NCI-H460 (cell line): ENCODE measurements at regions not wholly inside any gene's neighbourhood (a gene's known extent, or its start where the extent isn't known, plus 50 kb on each side); places are given as distances from the start of the nearest gene placed in this dataset.

Source experiments
- DNase-seq: peaks from one replicate; pipeline ENCODE4 v3.0.0-alpha.2; 2016; ENCODE audit warnings: low read depth; ENCODE audit errors: extremely low read depth

DNA sequence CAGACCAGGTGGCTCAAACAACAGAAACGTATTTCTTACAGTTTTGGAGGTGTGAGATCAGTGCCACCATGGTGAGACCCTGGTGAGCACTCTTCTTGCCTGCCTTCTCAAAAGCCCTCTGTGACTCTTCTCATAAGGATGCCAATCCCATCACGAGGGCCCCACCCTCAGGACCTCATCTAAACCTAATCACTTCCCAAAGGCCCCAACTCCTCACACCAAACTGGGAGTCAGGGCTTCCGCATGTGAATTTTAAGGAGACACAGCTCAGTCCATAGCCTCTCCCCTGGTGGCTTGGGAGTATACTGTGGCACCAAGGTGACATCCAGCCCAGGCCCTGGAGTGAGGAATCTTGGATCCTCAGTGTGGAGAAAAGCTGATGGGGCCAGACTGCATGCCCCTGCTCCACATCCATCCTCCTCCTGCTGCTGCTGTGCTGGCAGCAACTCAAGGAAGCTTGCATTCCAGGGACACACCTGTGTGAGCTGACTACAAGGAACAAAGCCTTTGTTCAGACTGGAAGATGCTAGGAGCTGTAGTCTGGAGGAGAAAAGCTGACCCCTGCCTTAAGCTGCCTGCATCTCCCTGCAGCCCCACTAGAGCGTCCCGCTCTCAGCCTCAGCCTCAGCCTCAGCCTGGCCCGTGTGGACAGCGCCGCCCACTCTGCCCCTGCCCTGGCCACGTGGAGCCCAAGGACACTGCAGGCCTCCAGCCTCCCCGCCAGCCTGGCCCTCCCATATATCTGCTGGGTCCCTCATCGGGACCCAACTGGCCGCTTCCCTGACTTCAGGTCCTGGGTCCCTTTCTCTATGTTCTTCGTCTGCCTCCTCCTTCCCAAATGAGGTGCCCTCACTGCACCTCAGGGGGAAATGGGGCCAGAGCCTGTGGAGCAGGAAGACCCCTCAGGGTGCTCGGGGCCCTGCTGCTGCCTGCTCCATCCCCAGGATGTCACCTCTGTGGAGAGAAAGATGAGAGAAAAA, 87.8 kb upstream of the RAB6C start:
- DNase-seq = no peak

DNA sequence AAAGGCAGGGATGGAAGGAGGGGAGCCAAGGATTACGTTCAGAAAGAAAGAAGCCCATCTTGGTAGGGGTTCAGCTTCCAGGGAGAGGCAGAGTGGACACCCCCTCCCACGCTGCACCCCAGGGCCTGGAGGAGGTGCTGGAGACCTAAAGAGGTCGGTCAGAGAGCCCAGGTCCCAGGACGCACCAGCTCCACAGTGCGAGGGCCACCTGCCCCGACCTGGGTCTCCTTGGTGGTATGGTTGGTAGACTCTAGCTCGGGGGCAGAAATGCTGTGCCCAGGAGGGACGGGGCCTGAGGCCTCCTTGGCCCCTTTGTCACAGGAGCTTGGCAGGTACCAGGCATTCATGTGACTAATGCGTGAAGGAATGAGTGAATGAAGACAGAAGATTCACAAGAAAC, 87.1 kb upstream of the RAB6C start:
- DNase-seq = no peak

DNA sequence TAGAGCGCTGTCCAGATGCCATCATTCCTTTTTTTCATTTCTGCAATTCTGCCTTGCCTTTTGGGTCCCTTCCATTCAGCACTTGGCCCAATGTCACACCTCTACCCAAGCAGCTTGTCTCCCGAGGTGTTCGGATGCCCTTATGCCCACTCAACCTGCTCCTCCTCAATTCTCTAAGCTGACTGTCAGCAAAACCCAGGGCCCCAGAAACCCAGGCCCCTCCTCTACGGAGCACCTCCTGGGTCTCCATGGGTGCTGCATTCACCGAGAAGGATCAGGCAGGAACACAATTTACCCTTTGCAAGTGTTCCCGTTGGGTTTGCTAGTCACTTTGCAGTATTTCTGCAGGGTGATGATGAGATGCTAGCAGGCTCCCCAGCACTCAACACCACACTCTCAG, 86.7 kb upstream of the RAB6C start:
- DNase-seq = no peak

DNA sequence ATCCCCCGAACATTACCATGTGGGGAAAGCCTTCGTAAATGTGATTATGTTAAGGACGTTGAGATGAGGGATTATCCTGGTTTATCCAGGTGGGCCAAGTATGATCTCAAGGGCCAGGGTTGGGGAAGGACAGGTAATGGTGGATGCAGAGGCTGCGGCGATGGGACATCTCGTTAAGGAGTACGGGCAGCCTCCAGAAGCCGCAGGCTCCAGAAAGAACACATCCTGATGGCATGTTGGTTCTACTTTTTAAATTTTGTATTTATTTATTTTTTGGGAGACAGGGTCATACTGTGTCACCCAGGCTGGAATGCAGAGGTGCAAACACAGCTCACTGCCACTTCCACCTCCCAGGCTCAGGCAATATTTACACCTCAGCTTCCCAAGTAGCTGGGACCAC, 86.2 kb upstream of the RAB6C start:
- no peak for DNase-seq

DNA sequence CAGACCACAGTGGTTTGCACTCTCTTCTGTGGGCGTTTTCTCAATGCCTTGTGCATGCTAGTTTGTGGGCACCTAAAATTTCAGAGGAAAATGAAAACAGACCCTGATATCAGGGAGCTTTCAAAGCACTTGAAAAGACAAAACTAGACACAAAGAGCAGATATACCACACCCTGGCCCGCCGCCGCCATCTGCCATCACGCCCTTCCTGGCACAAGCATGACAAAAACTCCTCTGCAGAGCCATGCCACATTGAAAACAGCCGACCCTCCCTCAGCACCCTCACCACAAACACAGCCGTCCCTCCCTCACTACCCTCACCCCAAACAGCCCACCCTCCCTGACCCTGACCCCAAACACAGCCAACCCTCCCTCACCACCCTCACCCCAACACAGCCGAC, 84.8 kb upstream of the RAB6C start:
- no peak for DNase-seq

DNA sequence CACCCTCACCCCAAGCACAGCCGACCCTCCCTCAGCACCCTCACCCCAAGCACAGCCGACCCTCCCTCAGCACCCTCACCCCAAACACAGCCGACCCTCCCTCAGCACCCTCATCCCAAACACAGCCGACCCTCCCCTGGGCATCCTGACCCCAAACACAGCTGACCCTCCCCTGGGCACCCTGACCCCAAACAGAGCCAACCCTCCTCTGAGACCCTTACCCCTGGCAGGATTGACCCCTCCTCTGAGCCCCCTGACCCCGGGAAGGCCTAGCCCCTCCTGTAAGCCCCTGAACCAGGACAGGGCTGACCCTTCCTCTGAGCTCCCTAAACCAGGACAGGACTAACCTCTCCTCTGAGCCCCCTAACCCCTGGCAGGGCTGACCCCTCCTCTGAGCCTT, 84.4 kb upstream of the RAB6C start:
- DNase-seq = no peak

DNA sequence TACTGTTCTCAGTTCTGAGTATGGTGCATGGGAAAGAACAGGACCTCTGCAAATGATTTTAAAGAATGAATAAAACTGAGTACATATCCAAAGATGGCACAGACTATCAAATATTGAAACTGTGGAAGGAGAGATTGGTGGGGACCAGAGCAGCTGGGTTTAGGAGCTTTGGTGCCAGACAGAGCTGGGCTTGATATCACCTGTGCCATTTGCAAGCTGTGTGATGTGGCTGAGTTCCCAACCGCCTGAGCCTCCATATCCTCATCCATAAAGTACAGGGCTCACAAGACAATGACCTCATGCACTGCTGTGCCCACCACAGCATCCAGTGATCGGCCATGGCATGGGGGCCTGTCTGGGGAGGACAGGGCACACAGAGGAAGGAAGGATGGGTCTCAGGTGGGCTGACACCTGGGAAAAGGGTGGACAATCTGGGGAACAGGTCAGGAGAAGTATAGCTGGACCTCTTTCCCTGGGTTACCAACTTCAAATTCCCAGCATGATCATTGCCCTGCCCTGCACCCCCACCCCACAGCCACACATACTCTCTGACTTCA, 83.9 kb upstream of the RAB6C start:
- no peak for DNase-seq

DNA sequence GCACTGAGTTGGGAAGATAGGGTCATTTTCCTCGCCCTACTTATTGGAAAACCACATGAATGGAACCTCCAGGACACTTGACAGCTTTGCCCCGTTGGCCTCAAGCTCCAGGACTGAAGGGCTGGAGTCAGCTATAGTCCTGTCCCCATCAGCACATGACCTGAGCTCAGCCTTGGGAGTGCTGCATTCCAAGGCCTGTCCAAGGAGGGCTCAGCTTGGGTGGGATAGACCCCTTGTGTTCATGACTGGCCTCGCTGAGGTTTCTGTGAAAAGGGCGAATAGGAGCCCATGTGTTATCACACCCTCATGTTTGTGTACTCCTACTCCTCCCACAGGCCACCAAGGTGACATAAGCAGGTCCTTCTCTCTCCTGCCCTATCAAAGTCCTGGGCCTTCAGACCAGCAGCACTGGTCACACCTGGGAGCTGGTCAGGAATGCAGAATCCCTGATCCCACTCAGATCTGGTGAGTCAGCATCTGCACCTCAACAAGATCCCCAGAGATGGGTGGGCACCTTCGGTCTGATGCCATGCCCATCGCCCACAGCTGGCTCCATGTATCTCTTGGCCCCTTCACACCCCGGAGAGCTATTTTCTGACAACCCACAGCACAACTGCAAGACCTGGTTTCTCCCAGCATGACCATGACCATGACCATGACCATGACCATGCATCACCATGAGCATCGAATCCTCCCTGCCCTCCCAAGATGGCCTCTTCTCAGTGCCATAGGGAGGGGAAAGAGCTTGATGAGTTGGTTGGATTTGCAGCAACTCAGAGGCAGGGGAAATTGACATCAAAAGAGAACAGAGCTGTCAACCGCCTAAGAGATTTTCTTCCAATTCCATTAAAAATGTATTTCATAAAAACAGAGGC, 83.0 kb upstream of the RAB6C start:
- no peak for DNase-seq

DNA sequence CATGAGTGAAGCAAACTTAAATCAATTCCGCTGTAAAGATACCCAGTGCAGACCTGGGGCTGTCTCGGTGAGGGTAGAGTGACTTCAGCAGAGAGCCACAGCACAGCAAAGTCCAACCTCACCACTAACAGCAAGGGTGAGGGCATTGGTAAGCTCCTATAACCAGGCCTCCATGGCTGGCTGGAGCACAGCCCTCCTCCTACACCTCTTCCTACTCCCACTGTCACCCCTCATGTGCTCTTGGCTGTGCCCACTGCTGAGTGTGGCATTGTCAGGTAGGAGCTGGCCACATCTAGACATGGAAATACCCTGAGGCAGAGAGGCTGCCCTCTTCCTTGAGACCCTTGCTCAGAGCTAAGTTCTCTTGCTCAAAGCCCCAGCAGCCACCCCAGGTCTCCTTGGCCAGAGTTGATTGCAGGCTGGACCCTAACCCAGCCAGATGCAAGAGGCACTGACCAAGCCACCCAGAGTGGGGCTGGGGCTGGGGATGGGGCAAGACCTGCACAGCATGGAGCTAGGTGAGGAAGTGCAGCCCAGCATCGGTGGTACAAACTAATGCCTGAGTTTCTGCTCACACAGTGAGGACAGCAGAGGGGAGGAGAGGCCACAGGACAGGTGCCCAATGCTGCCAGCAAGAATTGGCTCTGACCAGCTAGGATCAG, 77.6 kb upstream of the RAB6C start:
- no peak for DNase-seq

DNA sequence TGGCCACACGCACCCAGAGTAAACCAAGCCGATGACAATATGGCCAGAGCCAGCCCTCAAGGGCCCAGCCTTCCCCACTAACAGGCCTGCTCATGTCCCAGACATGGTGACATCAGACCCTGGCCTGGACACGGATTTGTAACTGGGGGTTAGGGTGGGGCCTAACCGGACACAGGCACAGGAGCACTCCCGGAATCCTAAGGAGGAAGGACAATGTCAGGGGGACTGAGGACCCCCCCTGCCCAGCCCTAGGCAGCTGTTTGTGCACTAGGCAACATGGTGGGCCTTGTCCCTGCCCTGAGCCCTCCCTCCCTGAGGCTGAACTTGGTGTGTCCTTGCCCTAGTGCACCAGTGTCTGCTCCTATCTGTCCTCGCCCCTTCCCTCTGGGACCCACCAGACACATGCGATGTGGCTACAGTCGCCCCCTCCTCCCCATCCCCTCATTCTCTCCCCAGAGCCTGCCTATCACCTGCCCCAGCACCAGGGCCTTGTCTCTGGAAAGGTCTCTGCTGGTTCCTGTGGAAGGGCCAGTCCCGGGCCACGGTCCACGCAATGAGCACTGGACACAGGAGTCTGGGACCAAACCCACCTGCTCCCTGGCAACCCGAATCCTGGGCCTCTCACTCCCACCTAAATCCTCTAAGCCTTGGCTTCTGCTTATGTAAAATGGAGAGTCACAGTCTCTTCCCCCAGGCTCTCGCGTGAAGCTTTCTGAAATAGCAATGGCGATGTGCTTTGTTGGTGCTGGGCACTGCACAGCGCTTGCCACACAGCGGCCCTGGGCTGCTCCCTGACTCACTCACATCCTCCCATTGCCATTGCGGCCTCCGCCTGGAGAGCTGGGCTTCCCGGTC, 76.5 kb upstream of the RAB6C start:
- DNase-seq = no peak

DNA sequence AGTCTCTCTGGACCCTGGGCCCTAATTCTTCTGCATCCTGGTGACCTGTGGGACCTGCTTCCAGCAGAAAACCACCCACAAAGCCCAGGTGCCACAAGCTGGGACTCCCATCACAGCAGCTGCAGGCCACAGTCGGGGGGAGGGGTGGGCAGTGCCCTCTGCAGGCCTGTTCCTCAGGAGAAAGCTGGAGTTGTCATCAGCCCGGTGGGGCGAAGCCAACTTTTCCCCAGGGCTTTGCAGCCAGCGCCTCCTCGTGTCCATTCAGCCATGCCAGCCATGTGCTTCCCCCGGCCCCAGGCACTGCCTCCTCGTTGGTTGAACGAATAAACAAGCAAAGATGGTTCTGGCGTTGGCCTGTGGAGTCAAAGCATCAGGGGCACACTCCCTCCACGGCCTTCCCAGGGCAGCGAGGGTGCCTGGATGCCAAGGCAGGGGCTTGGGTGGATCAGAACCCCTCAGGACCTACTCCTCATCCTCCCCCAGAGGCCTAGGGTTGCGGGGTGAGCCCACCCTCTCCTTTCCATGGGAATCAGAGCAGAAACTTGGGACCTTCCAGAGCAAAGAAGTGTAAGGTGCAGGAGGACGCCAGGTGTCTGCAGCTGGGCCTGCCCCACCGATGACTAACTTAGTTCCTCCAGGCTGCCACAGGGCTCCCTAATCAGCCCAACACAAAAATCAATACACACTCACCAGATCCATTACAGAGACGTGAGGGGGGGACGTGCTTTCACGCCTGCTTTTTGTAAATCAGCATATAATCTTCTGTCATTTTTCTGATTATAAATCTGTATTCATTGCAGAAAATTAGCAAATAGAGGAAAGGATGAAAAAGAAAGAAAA, 75.7 kb upstream of the RAB6C start:
- no peak for DNase-seq

DNA sequence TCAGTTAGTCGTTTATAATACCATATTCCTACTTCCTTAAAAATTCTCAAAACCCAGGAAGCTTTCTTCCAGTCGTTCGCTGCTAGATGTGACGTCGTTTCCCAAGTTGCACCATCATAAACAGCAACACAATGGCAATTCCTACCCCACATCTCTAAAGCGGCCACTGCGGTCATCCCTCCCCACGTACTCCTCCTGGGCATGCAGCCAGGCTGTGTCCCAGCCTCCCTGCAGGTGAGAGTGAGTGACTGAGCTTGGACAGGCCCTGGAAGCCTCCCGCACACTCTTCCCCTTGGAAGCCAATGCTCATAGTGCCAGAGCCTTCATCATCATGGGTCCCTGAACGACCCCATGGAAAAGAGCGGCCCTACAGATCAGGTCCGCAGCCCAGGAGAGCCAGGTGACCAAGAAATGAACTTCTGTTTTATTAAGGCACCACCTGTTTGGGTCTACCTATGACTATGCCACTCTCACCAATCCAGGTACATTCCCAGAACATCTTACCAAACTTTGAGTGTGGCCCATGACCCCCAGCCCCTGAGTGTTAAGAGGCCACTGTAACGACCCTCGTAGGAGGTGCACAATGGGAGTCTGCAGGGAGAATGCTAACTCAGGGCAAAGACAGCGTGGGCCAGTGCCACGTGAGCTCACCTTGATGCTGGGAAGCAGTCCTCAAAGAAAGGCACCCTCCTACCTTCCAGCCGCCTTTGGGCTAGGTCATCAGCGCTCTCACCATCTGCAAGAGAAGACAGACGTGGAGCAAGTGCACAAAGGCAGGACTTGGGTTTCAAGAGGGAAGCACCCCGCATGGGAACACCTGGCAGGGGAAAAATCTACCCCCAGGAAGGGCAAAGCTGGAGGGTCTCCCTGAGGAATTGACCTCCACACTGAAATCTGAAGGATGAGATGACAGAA, 74.7 kb upstream of the RAB6C start:
- no peak for DNase-seq

DNA sequence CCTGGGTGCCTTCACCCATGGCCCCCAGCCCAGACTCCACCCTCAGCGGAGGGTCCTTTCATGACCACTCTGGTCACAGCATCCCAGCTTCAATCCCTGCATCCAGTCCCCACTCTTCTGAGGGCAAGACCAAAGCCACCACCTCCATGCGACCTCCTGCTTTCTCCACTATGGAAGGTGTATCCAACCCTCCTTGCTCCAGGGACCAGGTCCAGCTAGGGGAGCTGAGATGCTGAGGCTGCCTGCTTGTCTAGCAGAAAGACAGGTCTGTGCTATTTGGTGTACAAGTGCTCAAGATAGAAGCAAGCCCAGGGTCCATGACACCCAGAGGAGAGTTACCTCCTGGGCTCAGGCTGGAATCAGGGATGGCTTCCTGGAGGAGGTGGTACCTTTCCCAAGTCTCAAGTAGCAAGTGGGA, 73.8 kb upstream of the RAB6C start:
- DNase-seq = no peak

DNA sequence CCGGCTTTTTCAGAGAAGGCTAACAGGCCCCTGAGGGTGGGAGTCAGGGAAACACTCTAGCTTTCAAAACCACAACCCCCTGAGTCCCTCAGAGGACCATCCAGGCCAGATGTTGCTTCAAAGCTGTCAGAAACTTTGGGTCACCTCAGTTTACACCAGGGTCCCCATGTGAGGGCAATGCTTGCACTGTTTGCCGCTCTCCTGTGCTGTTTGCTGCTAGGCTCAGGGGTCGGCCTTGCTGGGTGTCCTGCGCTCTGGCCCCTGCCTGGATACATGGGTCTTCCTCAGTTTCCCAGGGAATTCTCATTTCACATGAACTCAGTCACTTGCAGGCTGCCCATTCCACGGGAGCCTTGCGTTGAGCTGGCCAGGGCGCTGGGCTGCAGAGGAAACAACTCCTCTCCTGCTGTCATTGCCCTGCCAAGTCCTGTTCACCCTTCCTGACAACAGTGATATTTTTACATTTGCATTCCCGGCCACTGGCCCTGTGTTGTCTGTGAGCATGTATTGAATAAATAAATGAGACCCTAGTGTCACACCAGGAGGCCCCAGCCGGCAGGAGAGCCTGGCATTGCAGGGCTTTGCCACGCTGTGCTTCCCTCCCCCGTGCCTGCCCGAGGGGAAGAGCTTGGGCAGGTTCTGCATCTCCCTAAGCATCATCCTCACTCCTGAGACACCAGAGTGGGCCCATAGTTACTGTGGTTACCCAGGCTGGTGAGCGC, 73.2 kb upstream of the RAB6C start:
- no peak for DNase-seq

DNA sequence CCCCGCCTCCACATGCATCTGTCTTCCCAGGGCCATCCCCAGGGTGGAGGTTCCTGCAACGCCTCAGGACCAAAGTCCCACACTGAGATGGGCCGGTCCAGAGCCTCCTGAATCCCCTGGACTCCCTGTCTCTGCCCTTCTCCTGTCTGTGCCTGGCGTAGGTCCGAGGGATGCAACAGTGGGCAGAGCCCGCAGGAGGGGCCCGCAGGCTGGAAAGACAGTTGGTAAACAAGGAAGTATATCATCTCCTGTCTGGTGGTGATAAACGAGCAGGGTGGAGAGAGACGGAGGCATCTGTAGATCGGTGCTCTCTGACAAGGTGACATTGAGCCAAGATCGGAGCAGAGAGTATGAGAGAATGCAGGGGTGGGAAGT, 72.6 kb upstream of the RAB6C start:
- DNase-seq = no peak

DNA sequence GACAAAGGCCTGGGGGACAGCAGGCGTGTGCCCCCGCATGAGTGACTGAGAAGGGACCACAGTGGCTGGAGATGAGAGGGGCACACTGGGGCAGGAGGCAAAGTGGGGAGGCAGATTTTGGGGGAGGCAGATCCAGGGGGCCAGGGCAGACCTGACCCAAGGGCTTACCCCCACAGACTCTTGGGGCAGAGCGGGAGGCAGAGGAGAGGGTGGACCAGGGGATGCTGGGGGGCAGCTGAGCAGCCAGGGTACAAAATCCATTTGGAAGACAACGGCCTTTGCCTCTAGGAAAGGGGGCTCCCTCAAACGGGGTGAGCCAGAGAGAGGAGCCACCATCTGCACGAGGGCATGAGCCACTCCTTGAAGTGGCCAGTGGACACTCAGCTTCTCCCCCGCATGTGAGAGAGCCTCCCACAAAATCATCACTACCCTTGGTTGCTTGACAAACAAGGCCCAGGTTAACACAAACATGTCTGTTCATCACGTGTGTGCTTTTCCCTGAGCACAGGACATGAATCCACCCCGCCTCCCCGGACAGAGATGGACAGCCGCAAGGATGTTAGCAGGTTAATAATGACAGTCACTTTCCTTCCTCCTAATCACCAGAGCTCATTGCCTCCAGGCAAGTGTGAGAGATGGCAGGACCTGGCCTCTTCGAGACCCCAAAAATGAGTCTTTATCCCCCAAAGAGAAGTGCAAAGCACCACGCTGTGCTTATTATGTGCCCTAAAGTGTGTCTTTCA, 72.0 kb upstream of the RAB6C start:
- DNase-seq = no peak
